ENCODE measurements at regions not wholly inside any gene's neighbourhood (a gene's known extent, or its start where the extent isn't known, plus 50 kb on each side); places are given as distances from the start of the nearest gene placed in this dataset.

- no peak for DNase-seq (ENCODE audit: low read depth)
Observed at GRCh38 chr3:177512945-177513814, 315.9 kb upstream of the TBL1XR1 start.

- DNase-seq (ENCODE audit: low read depth): no peak
Observed at GRCh38 chr3:177513815-177514610, 316.7 kb upstream of the TBL1XR1 start.

GRCh38 chr3:177514611-177515499 lies 317.6 kb upstream of the TBL1XR1 start:
- DNase-seq (ENCODE audit: low read depth): no peak

- no peak for DNase-seq (ENCODE audit: low read depth)
Observed at GRCh38 chr3:177515786-177516157, 318.5 kb upstream of the TBL1XR1 start.

DNA sequence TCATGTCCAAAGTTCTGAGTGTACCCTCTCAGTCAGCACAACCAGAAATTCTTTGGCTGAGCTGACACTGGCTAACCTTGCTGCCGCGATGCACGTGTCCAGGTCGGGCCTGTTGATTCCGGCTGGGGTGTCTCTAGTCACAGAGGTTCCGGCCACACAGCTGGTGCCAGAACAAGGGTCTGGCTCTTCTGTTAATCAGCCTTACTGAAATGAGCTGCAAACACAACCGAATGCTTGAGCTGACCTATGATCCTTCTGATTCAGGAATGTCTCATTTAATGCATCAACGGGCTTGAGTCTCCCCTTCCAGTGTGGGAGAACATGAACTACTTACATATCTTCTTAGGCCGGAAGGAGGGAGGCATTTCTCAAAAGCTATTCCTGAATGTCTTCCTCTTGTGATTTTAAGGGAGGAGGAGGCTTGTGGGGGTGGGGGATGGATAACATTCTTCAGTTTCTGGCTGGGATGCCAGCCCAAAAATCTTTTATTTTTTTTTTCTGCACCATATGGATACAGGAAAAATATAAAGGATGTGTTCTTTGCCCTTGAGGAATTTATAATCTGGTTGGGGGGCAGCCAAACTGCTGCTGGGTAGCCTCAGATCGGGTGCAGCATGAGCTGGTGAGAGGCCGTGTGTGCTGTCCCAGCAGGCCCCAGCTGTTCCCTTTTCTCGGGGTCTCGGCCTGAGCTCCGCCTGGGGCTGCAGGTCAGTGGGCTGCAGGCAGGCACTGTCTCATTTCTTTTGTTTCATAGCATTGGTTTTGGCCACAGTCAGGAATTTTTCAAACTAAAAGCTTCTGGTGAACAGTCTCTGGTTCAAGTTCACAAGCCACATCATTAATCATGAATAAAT lies 319.1 kb upstream of the TBL1XR1 start:
- DNase-seq (ENCODE audit: low read depth): peak; percentile 90

GRCh38 chr3:177517906-177518305 lies 320.6 kb upstream of the TBL1XR1 start:
- no peak for DNase-seq (ENCODE audit: low read depth)

- DNase-seq (ENCODE audit: low read depth): no peak
Observed at GRCh38 chr3:177519588-177519987, 322.3 kb upstream of the TBL1XR1 start.

DNA sequence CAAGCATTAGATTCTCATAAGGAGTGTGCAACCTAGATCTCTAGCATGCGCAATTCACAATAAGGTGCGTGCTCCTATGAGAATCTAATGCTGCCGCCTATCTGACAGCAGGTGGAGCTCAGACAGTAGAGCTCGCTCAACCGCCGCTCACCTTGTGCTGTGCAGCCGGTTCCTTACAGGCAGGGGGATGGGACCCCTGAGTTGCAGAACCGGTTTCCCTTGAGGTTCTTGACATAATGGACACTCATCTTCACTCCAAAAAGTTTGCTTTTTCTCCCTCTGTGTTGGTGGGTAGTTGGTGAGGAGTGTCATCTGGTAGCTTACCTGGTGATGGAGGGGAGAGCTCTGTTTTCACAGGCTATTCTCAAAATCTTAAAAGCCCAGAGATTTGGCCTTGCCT lies 324.0 kb upstream of the TBL1XR1 start:
- DNase-seq (ENCODE audit: low read depth): no peak

DNA sequence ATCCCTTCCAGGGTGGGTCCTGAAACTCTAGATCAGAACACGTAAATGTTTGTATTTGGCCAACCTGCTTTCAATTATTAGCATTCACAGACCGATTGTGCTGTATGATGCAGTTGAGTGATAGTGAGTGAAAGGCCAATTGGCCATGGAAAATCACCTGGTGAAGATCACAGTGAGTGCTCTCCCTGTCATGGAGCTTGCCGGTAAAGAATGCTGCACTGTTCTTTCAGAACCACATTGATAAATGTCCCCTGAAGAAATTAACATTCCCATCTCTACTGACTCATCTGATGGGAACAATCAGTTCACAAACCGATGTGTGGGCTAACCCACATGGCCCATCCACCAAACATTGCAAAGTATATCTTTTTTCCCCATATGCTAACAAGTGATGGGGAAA lies 324.8 kb upstream of the TBL1XR1 start:
- peak; percentile 31 for DNase-seq (ENCODE audit: low read depth)

GRCh38 chr3:177523067-177523675 lies 325.9 kb upstream of the TBL1XR1 start:
- no peak for DNase-seq (ENCODE audit: low read depth)

DNA sequence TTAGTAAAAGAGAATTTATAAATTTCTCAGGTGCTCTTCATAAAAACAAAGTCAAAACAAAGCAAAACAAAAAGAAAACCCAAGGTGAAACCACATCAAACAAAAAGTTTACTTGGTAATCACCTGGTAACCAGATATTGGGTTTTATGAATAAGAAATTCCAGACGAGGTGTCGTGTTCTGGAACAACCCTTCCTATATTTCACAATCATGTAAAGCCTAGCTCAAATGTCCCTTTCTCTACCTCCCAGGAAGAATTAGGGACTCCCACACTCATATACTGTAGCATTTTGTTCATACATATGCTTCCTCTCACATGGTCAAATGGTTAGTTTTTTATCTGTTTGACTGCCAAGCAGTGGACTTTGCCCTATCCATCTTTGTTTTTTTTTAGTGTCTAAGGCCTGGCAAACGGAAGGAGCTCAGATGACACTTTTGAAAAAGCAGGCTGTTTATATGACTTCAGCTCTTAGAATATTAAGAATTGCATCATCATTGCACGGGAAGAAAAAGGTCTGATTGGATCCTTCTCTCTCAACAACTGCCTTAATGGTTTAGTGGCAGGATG lies 326.7 kb upstream of the TBL1XR1 start:
- peak; percentile 37 for DNase-seq (ENCODE audit: low read depth)

- DNase-seq (ENCODE audit: low read depth): no peak
Observed at GRCh38 chr3:177524742-177525141, 327.5 kb upstream of the TBL1XR1 start.

DNA sequence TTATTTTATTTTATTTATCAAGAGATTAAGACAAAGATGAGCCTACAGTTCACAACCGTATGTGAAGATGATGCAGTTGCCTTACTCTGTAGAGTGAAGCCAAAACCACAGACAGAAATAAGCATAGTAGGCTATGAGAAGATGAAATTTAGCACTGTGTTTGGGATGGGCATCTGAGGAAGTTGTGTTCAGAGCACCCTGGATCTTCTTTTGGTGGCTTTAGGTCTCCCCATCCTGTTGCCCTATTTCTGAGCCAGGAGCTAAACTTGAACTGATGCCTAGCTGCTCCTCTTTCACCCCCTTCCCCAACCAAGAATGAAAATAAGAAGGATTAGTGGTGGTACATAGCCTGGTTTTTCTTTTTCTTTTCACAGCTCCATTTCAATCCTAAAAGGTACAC lies 328.1 kb upstream of the TBL1XR1 start:
- no peak for DNase-seq (ENCODE audit: low read depth)

DNA sequence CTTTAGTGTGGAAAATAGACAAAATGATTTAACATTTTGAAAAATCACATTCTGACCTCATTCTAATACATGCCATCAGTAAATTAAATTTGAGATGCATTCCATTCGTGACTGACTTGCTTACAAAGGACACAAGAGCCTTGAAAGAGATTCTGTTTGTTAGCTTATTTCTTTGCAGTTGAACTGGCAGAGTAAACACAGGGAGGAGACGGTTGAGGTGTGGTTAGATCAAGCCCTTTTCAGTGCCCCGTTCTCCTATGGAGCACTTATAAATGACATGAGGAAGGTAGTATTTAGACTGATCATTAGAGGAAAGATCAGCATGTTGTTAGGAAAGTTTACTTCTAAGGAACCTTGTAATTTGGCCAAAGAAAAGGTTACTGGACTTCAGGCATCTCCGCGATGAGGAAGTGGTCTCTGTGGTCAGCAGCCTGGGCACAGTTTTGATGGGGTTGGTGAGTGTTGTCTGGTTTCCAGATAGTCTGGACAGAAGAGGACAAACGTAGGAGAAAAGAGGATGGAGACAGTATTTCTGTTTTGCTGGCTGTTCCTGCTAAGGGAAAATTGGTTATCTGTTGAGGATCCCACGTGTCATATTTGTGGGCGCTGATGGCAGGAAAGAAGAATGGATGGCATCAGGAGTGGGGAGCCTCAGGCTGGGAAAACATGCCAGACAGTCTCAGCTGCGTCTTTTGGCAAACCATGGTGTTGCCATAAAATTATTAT lies 328.9 kb upstream of the TBL1XR1 start:
- peak; percentile 71 for DNase-seq (ENCODE audit: low read depth)

- DNase-seq (ENCODE audit: low read depth): no peak
Observed at GRCh38 chr3:177527182-177527581, 329.9 kb upstream of the TBL1XR1 start.

GRCh38 chr3:177528306-177529070 lies 331.2 kb upstream of the TBL1XR1 start:
- no peak for DNase-seq (ENCODE audit: low read depth)

GRCh38 chr3:177529071-177529550 lies 331.8 kb upstream of the TBL1XR1 start:
- no peak for DNase-seq (ENCODE audit: low read depth)

DNA sequence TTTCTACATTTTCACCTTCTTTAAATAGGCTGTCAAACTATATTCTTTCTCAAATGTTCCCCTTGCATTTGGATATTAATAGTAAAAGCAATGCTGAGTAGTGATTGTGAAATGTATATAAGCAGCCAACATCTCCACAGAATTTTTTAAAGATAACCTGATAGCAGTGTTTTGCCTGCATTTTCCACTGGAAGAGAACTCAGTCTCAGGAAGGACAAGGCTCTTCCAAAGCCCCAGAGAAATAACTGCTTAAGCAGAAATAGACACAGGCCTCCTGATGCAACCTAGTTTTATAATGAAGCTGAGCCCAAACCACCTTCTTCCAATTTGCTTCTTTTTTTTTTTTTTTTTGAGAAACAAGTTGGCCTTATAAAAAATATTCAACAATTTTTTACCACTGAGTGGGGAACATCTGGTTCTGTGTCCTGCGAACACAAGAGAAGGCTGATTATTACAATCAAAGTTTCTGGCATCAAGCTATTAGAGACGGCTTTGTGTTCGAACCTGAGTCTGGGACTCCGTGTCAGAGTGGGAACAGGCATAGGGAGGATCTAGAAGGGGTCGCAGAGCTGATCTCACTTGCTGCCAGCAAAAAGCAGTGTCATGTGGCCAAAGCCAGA lies 332.5 kb upstream of the TBL1XR1 start:
- DNase-seq (ENCODE audit: low read depth): peak; percentile 61

Data from amniotic epithelial cell (primary cell).